ENCODE measurements at regions not wholly inside any gene's neighbourhood (a gene's known extent, or its start where the extent isn't known, plus 50 kb on each side); places are given as distances from the start of the nearest gene placed in this dataset.

GRCh38 chr13:106637519-106637918, 69.6 kb upstream of the ARGLU1 start:
- no peak for DNase-seq

GRCh38 chr13:106636492-106636891, 68.6 kb upstream of the ARGLU1 start:
- DNase-seq: no peak

GRCh38 chr13:106635616-106636015, 67.7 kb upstream of the ARGLU1 start:
- no peak for DNase-seq

GRCh38 chr13:106633321-106633720, 65.4 kb upstream of the ARGLU1 start:
- no peak for DNase-seq

- DNase-seq: no peak
Measured at GRCh38 chr13:106630650-106631049, 62.7 kb upstream of the ARGLU1 start.

- DNase-seq: no peak
Measured at GRCh38 chr13:106630162-106630561, 62.2 kb upstream of the ARGLU1 start.

GRCh38 chr13:106628936-106629659, 61.2 kb upstream of the ARGLU1 start:
- DNase-seq: no peak

GRCh38 chr13:106626473-106626872, 58.5 kb upstream of the ARGLU1 start:
- no peak for DNase-seq

- DNase-seq: no peak
Measured at GRCh38 chr13:106625578-106625977, 57.6 kb upstream of the ARGLU1 start.

GRCh38 chr13:106623799-106624460, 56.0 kb upstream of the ARGLU1 start:
- no peak for DNase-seq

GRCh38 chr13:106621833-106622232, 53.9 kb upstream of the ARGLU1 start:
- no peak for DNase-seq

GRCh38 chr13:106619688-106620555, 52.0 kb upstream of the ARGLU1 start:
- peak in 26 of 56 donors; percentile 1 to 51 (median 12) for DNase-seq
